H9 (cell line): ENCODE measurements at regions not wholly inside any gene's neighbourhood (a gene's known extent, or its start where the extent isn't known, plus 50 kb on each side); places are given as distances from the start of the nearest gene placed in this dataset.

ENCODE experiments used
- DNase-seq: peaks from one replicate; pipeline ENCODE4 v3.0.0-alpha.2; 2017
- H2AFZ ChIP-seq: one replicate; pipeline ENCODE4 v1.6.1; 2013; ENCODE audit warnings: mild to moderate bottlenecking, low read length, control low read depth, moderate library complexity
- H2AK5ac ChIP-seq: 2 replicates; pipeline ENCODE4 v1.6.1; 2013; ENCODE audit warnings: low read length, control low read depth, mixed read lengths; ENCODE audit not compliant: insufficient read length
- H2BK120ac ChIP-seq: one replicate; pipeline ENCODE4 v1.6.1; 2013; ENCODE audit warnings: low read depth, mild to moderate bottlenecking, low read length, control low read depth, inconsistent platforms; ENCODE audit not compliant: poor library complexity, severe bottlenecking
- H2BK12ac ChIP-seq: 2 replicates; pipeline ENCODE4 v1.6.1; 2013; ENCODE audit warnings: low read length, control low read depth, mixed read lengths, low read depth; ENCODE audit not compliant: insufficient read length
- H2BK15ac ChIP-seq: 2 replicates; pipeline ENCODE4 v1.6.1; 2013; ENCODE audit warnings: low read depth, low read length, control low read depth
- H2BK20ac ChIP-seq: one replicate; pipeline ENCODE4 v1.6.1; 2013; ENCODE audit warnings: low read depth, mild to moderate bottlenecking, low read length, control low read depth, inconsistent platforms; ENCODE audit not compliant: poor library complexity, severe bottlenecking
- H2BK5ac ChIP-seq: 2 replicates; pipeline ENCODE4 v1.6.1; 2013; ENCODE audit warnings: low read length, control low read depth, mixed read lengths; ENCODE audit not compliant: insufficient read length
- H3K14ac ChIP-seq: 2 replicates; pipeline ENCODE4 v1.6.1; 2013; ENCODE audit warnings: low read length, control low read depth; ENCODE audit not compliant: insufficient read depth
- H3K18ac ChIP-seq: 2 replicates; pipeline ENCODE4 v1.6.1; 2013; ENCODE audit warnings: low read depth, mild to moderate bottlenecking, mixed read lengths, low read length, control low read depth; ENCODE audit not compliant: insufficient read length
- H3K23ac ChIP-seq: 2 replicates; pipeline ENCODE4 v1.6.1; 2013; ENCODE audit warnings: low read length, control low read depth, mixed read lengths, low read depth; ENCODE audit not compliant: insufficient read length
- H3K23me2 ChIP-seq: 2 replicates; pipeline ENCODE4 v1.6.1; 2013; ENCODE audit warnings: low read depth, mild to moderate bottlenecking, mixed read lengths, low read length, control low read depth; ENCODE audit not compliant: insufficient read length, poor library complexity, severe bottlenecking
- H3K27ac ChIP-seq: 2 replicates; pipeline ENCODE4 v1.5.1; 2013; ENCODE audit warnings: low read length, control low read depth, mixed read lengths, low read depth; ENCODE audit not compliant: insufficient read length
- H3K27me3 ChIP-seq: 2 replicates; pipeline ENCODE4 v1.6.1; 2013; ENCODE audit warnings: low read length, control low read depth, inconsistent platforms; ENCODE audit not compliant: insufficient read depth
- H3K4ac ChIP-seq: 2 replicates; pipeline ENCODE4 v1.6.1; 2013; ENCODE audit warnings: low read depth, mild to moderate bottlenecking, control low read depth, inconsistent platforms, low read length, moderate library complexity
- H3K4me1 ChIP-seq: 2 replicates; pipeline ENCODE4 v1.6.1; 2013; ENCODE audit warnings: low read length, control low read depth, inconsistent platforms; ENCODE audit not compliant: insufficient read depth
- H3K4me2 ChIP-seq: 2 replicates; pipeline ENCODE4 v1.6.1; 2013; ENCODE audit warnings: low read length, control low read depth, mixed read lengths; ENCODE audit not compliant: insufficient read length, insufficient read depth
- H3K56ac ChIP-seq: 2 replicates; pipeline ENCODE4 v1.6.1; 2013; ENCODE audit warnings: low read depth, mild to moderate bottlenecking, mixed read lengths, low read length, control low read depth; ENCODE audit not compliant: insufficient read length
- H3K79me1 ChIP-seq: 2 replicates; pipeline ENCODE4 v1.6.1; 2013; ENCODE audit warnings: low read depth, mild to moderate bottlenecking, moderate library complexity, low read length, control low read depth, inconsistent platforms; ENCODE audit not compliant: insufficient read depth, poor library complexity, severe bottlenecking
- H3K79me2 ChIP-seq: 2 replicates; pipeline ENCODE4 v1.6.1; 2013; ENCODE audit warnings: low read length, control low read depth, inconsistent platforms; ENCODE audit not compliant: insufficient read depth
- H3K9ac ChIP-seq: 2 replicates; pipeline ENCODE4 v1.6.1; 2013; ENCODE audit warnings: low read length, control low read depth, mixed read lengths; ENCODE audit not compliant: insufficient read length; ENCODE audit errors: extremely low read depth
- H3K9me3 ChIP-seq: one replicate; pipeline ENCODE4 v1.6.1; 2013; ENCODE audit warnings: low read depth, low read length, inconsistent platforms; ENCODE audit not compliant: control insufficient read depth
- H3T11ph ChIP-seq: one replicate; pipeline ENCODE4 v1.6.1; 2013; ENCODE audit warnings: mild to moderate bottlenecking, low read length, control low read depth, inconsistent platforms
- H4K20me1 ChIP-seq: one replicate; pipeline ENCODE4 v1.6.1; 2013; ENCODE audit not compliant: control insufficient read depth, insufficient read length, insufficient read depth
- H4K5ac ChIP-seq: 2 replicates; pipeline ENCODE4 v1.6.1; 2013; ENCODE audit warnings: low read depth, mild to moderate bottlenecking, mixed read lengths, low read length, control low read depth; ENCODE audit not compliant: insufficient read length
- H4K8ac ChIP-seq: replicated peaks from 2 replicates; pipeline ENCODE4 v1.6.1; 2013; ENCODE audit warnings: low read length, control low read depth, mixed read lengths, low read depth; ENCODE audit not compliant: insufficient read length
- H4K91ac ChIP-seq: 2 replicates; pipeline ENCODE4 v1.6.1; 2013; ENCODE audit warnings: low read depth, mild to moderate bottlenecking, moderate library complexity, mixed read lengths, low read length, control low read depth; ENCODE audit not compliant: insufficient read length
- H3K27ac Mint-ChIP-seq, 3 experiments: 2 replicates in 2 of 3; 3 replicates in 1 of 3; pipeline ENCODE4 v1.8.0; 2020 to 2021; ENCODE audit warnings: mixed read lengths in 3 of 3, mild to moderate bottlenecking in 1 of 3, moderate library complexity in 1 of 3
- H3K27me3 Mint-ChIP-seq: 2 replicates; pipeline ENCODE4 v1.8.0; 2021; ENCODE audit warnings: low read depth, mild to moderate bottlenecking, moderate library complexity, mixed read lengths
- H3K36me3 Mint-ChIP-seq, 3 experiments: 2 replicates in 2 of 3; 3 replicates in 1 of 3; pipeline ENCODE4 v1.8.0; 2020 to 2021; ENCODE audit warnings: low read depth in 3 of 3, mixed read lengths in 3 of 3; ENCODE audit not compliant: insufficient read depth in 1 of 3
- H3K4me1 Mint-ChIP-seq, 2 experiments: 2 replicates each; pipeline ENCODE4 v1.8.0; 2020; ENCODE audit warnings: mixed read lengths in 2 of 2
- H3K4me3 Mint-ChIP-seq, 2 experiments: 2 replicates in 1 of 2; 3 replicates in 1 of 2; pipeline ENCODE4 v1.8.0; 2020 to 2021; ENCODE audit warnings: mild to moderate bottlenecking in 2 of 2, mixed read lengths in 2 of 2, moderate library complexity in 1 of 2
- H3K9me3 Mint-ChIP-seq, 2 experiments: 2 replicates in 1 of 2; 3 replicates in 1 of 2; pipeline ENCODE4 v1.8.0; 2020; ENCODE audit warnings: mild to moderate bottlenecking in 2 of 2, mixed read lengths in 2 of 2, moderate library complexity in 1 of 2
- CTCF ChIP-seq: fragments of 200-600 bp; sonication (generic); conservative IDR thresholded peaks from 3 replicates; pipeline ENCODE4 v1.8.0; 2021; ENCODE audit warnings: antibody characterized with exemption, mild to moderate bottlenecking
- WGBS: extraction: QIAGEN DNeasy Blood & Tissue Kit; methylation state at CpG from one replicate; pipeline ENCODE4 v1.1.7; 2013; ENCODE audit warnings: missing lambda C conversion rate, low lambda C conversion rate, mixed read lengths; ENCODE audit not compliant: insufficient read length; ENCODE audit errors: extremely low coverage; 5-methylcytosine and 5-hydroxymethylcytosine counted together

- Histone ChIP-seq H3K79me2 (no peaks in the 10 kb centered on the region), H3K23ac (no peak overlapping the region), H3K4me2 (no peak overlapping the region), H3K9ac (no peak overlapping the region), H3K9me3 (no peaks in the 10 kb centered on the region), H2BK20ac (no peak overlapping the region), H3K79me1 (no peaks in the 10 kb centered on the region), H3K23me2 (no peaks in the 10 kb centered on the region), H3K4me1 (no peaks in the 10 kb centered on the region), H3T11ph (no peak overlapping the region), H4K20me1 (no peaks in the 10 kb centered on the region), H2AK5ac (no peak overlapping the region), H2BK15ac (no peak overlapping the region), H2BK12ac (no peak overlapping the region), H4K5ac (no peak overlapping the region), H3K14ac (no peak overlapping the region), H2BK5ac (no peak overlapping the region), H4K91ac (no peak overlapping the region), H3K18ac (no peak overlapping the region), H3K27me3 (no peaks in the 10 kb centered on the region), H3K27ac (no peak overlapping the region), H4K8ac (no peak overlapping the region), H2BK120ac (no peak overlapping the region), H3K4ac (no peak overlapping the region), H3K56ac (no peak overlapping the region), H2AFZ (no peak overlapping the region)
- no CpG with 5 or more reads among the region's 1 CpG for WGBS
- Mint-ChIP-seq H3K27ac (no peak overlapping the region), H3K4me3 (no peak overlapping the region), H3K4me1 (0 out of 4 replicates have a peak, but pooled peaks cover 0 to 4% of the 10 kb centered on the region in 2 experiments), H3K9me3 (no peaks in the 10 kb centered on the region; a peak in 1 of 5 replicates), H3K36me3 (no peaks in the 10 kb centered on the region), H3K27me3 (no peaks in the 10 kb centered on the region; the same call in 1 of the 2 replicates)
- TF ChIP-seq CTCF, result no peak
- no peak for DNase-seq
Measured at GRCh38 chr6:148619891-148620290, 126.9 kb upstream of the UST start.
